Mesendoderm (in vitro differentiated cells): ENCODE measurements at regions not wholly inside any gene's neighbourhood (a gene's known extent, or its start where the extent isn't known, plus 50 kb on each side); places are given as distances from the start of the nearest gene placed in this dataset. TPM values are rescaled to one million over a fixed set of nuclear protein-coding genes. Genes with fewer than 3 reads are reported as not detected.
A peak's percentile ranks its signal among the peaks of the same experiment; 100 is the strongest.

Experiments used
- DNase-seq: peaks from one replicate; pipeline ENCODE4 v3.0.0; 2013
- H2AK5ac ChIP-seq: 2 replicates; pipeline ENCODE4 v1.6.1; 2013; ENCODE audit warnings: low read length, inconsistent platforms
- H2BK120ac ChIP-seq: 2 replicates; pipeline ENCODE4 v1.6.1; 2013; ENCODE audit warnings: low read depth, mild to moderate bottlenecking, low read length, moderate library complexity, mixed read lengths
- H2BK15ac ChIP-seq: replicated peaks from 2 replicates; pipeline ENCODE4 v1.6.1; 2013; ENCODE audit warnings: low read depth, mild to moderate bottlenecking, moderate library complexity
- H2BK5ac ChIP-seq: 2 replicates; pipeline ENCODE4 v1.6.1; 2013; ENCODE audit warnings: low read length, inconsistent platforms
- H3K18ac ChIP-seq: 2 replicates; pipeline ENCODE4 v1.6.1; 2013; ENCODE audit warnings: mild to moderate bottlenecking, low read length, mixed read lengths
- H3K23ac ChIP-seq: one replicate; pipeline ENCODE4 v1.6.1; 2013; ENCODE audit warnings: low read length
- H3K27ac ChIP-seq: 2 replicates; pipeline ENCODE4 v1.5.1; 2013; ENCODE audit warnings: low read depth, mild to moderate bottlenecking, inconsistent platforms, low read length, moderate library complexity
- H3K27me3 ChIP-seq: 2 replicates; pipeline ENCODE4 v1.6.1; 2013; ENCODE audit warnings: low read length, control low read depth, mild to moderate bottlenecking, inconsistent platforms; ENCODE audit not compliant: insufficient read depth, poor library complexity
- H3K36me3 ChIP-seq: 2 replicates; pipeline ENCODE4 v1.6.1; 2013; ENCODE audit warnings: low read length, inconsistent platforms; ENCODE audit not compliant: control insufficient read depth, insufficient read depth
- H3K4ac ChIP-seq: one replicate; pipeline ENCODE4 v1.6.1; 2013; ENCODE audit warnings: low read depth, mild to moderate bottlenecking, low read length, moderate library complexity
- H3K4me1 ChIP-seq: 2 replicates; pipeline ENCODE4 v1.6.1; 2013; ENCODE audit warnings: low read depth, low read length, inconsistent platforms; ENCODE audit not compliant: control insufficient read depth
- H3K4me2 ChIP-seq: 2 replicates; pipeline ENCODE4 v1.6.1; 2013; ENCODE audit warnings: low read length
- H3K4me3 ChIP-seq: 2 replicates; pipeline ENCODE4 v1.5.1; 2013; ENCODE audit warnings: mild to moderate bottlenecking, low read length
- H3K56ac ChIP-seq: one replicate; pipeline ENCODE4 v1.6.1; 2013; ENCODE audit warnings: low read length
- H3K79me1 ChIP-seq: 2 replicates; pipeline ENCODE4 v1.6.1; 2013; ENCODE audit warnings: low read length, inconsistent platforms
- H3K79me2 ChIP-seq: 2 replicates; pipeline ENCODE4 v1.6.1; 2013; ENCODE audit warnings: mild to moderate bottlenecking, low read length; ENCODE audit not compliant: control insufficient read depth, insufficient read depth
- H3K9ac ChIP-seq: 2 replicates; pipeline ENCODE4 v1.6.1; 2013; ENCODE audit warnings: low read length, inconsistent platforms
- H4K5ac ChIP-seq: one replicate; pipeline ENCODE4 v1.6.1; 2013; ENCODE audit warnings: low read length
- H4K8ac ChIP-seq: one replicate; pipeline ENCODE4 v1.6.1; 2013; ENCODE audit warnings: low read depth, mild to moderate bottlenecking, control low read depth, low read length, moderate library complexity
- WGBS: extraction: QIAGEN DNeasy Blood & Tissue Kit; methylation state at CpG from one replicate; pipeline ENCODE4 v1.1.7; 2013; ENCODE audit warnings: low lambda C conversion rate, missing lambda C conversion rate; ENCODE audit not compliant: insufficient coverage; ENCODE audit errors: extremely low coverage; 5-methylcytosine and 5-hydroxymethylcytosine counted together
- small RNA-seq: library from polyadenylated mRNA; stranded (forward); fragments of <200 nt; extraction: miRNeasy Mini kit (QIAGEN cat#:217004); gene quantifications from one replicate; pipeline ENCODE3, GENCODE V24; 2013; ENCODE audit not compliant: insufficient read depth

- Histone ChIP-seq H2AK5ac (no peak overlapping the region), H3K79me2 (no peaks in the 10 kb centered on the region), H3K4ac (no peak overlapping the region), H2BK5ac (no peak overlapping the region), H3K4me3 (no peak overlapping the region), H3K36me3 (no peaks in the 10 kb centered on the region), H4K5ac (no peak overlapping the region), H3K27ac (no peak overlapping the region), H3K18ac (no peak overlapping the region), H3K4me2 (no peak overlapping the region), H3K79me1 (no peaks in the 10 kb centered on the region), H3K9ac (no peak overlapping the region), H2BK120ac (no peak overlapping the region), H3K4me1 (no peaks in the 10 kb centered on the region), H3K27me3 (no peaks in the 10 kb centered on the region), H3K23ac (no peak overlapping the region), H4K8ac (no peak overlapping the region), H3K56ac (no peak overlapping the region), H2BK15ac (no peak overlapping the region)
- DNase-seq: peak; percentile 30
- WGBS: no CpG with 5 or more reads among the region's 3 CpGs
Observed at GRCh38 chr4:44118971-44119680, 329.5 kb downstream of the KCTD8 start.

- H2BK5ac ChIP-seq: no peak overlapping the region
- no peak overlapping the region for H3K27ac ChIP-seq
- no peaks in the 10 kb centered on the region for H3K79me1 ChIP-seq
- no CpG with 5 or more reads among the region's 2 CpGs for WGBS
- no peak overlapping the region for H3K9ac ChIP-seq
- H2AK5ac ChIP-seq: no peak overlapping the region
- H2BK15ac ChIP-seq: no peak overlapping the region
- no peak overlapping the region for H3K56ac ChIP-seq
- H4K5ac ChIP-seq: no peak overlapping the region
- H3K4ac ChIP-seq: no peak overlapping the region
- no peaks in the 10 kb centered on the region for H3K27me3 ChIP-seq
- no peaks in the 10 kb centered on the region for H3K36me3 ChIP-seq
- H3K4me3 ChIP-seq: no peak overlapping the region
- no peaks in the 10 kb centered on the region for H3K79me2 ChIP-seq
- no peak overlapping the region for H3K23ac ChIP-seq
- H4K8ac ChIP-seq: no peak overlapping the region
- no peak overlapping the region for H3K4me2 ChIP-seq
- no peak overlapping the region for H2BK120ac ChIP-seq
- no peak overlapping the region for H3K18ac ChIP-seq
- no peak for DNase-seq
- no peaks in the 10 kb centered on the region for H3K4me1 ChIP-seq
Observed at GRCh38 chr4:44120646-44121045, 328.0 kb downstream of the KCTD8 start.

DNA sequence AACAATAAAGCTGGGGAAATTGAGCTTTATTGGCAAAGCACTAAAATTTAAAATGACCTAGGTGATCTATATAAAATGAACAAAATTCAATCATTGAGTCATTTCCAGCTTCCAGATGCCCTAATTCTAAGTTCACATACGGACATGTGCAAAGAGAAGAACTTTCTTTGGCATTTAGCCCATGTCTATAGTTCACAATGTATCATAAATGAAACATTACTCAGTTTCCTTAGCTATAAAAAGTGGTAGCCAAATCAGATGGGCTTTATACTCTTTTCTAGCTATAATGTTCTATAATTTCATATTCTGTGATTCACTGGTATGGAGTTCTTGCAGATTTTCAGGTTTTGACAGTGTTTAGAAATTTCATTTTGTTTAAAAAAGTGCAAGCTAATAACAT lies 327.4 kb downstream of the KCTD8 start:
- Histone ChIP-seq H3K4me1 (no peaks in the 10 kb centered on the region), H4K8ac (no peak overlapping the region), H3K56ac (no peak overlapping the region), H3K9ac (no peak overlapping the region), H3K4me3 (no peak overlapping the region), H4K5ac (no peak overlapping the region), H2BK120ac (no peak overlapping the region), H3K79me2 (no peaks in the 10 kb centered on the region), H3K79me1 (no peaks in the 10 kb centered on the region), H3K36me3 (no peaks in the 10 kb centered on the region), H3K23ac (no peak overlapping the region), H3K27me3 (no peaks in the 10 kb centered on the region), H2BK5ac (no peak overlapping the region), H3K18ac (no peak overlapping the region), H3K4ac (no peak overlapping the region), H3K27ac (no peak overlapping the region), H2BK15ac (no peak overlapping the region), H3K4me2 (no peak overlapping the region), H2AK5ac (no peak overlapping the region)
- DNase-seq: no peak
- no CpG with 5 or more reads among the region's 1 CpG for WGBS

Small RNA genes in the stretch of these regions (small RNA-seq; reads per million reads assigned to genes)
- gene AC098590.2 (not detected), gene RN7SL193P (not detected)
